H1 (cell line): ENCODE measurements at regions not wholly inside any gene's neighbourhood (a gene's known extent, or its start where the extent isn't known, plus 50 kb on each side); places are given as distances from the start of the nearest gene placed in this dataset.

Source experiments
- CTCF ChIA-PET: fragments of 300-600 bp; sonication (Branson Sonifier 250); formaldehyde crosslinking; loops from one replicate; lab custom pipeline; 2021; ENCODE audit not compliant: partially characterized antibody; lab: Charles Lee
- POLR2A ChIA-PET: fragments of 300-600 bp; sonication (Branson Sonifier 250); formaldehyde crosslinking; loops from one replicate; lab custom pipeline; 2021; ENCODE audit warnings: inconsistent platforms; ENCODE audit not compliant: partially characterized antibody; lab: Charles Lee
- DNase-seq, 2 experiments: peaks; one replicate each; pipeline versions ENCODE4 v3.0.0 to v3.0.0-alpha.2; 2010 to 2022; ENCODE audit warnings: low spot score in 2 of 2, low read depth in 1 of 2, mixed read lengths in 1 of 2
- FAIRE-seq: peaks from 2 replicates; lab custom pipeline; 2011; peaks lifted over from hg19 to GRCh38; lab: Jason Lieb, UNC
- H2AFZ ChIP-seq: 2 replicates; pipeline ENCODE4 v1.8.1; 2012; ENCODE audit warnings: low read length, inconsistent platforms
- H2AK5ac ChIP-seq: 2 replicates; pipeline ENCODE4 v1.6.1; 2013; ENCODE audit warnings: low read depth, low read length
- H2BK120ac ChIP-seq: replicated peaks from 2 replicates; pipeline ENCODE3; 2013; ENCODE audit warnings: low read depth, low read length, inconsistent platforms
- H2BK12ac ChIP-seq: 2 replicates; pipeline ENCODE4 v1.6.1; 2013; ENCODE audit warnings: low read depth, low read length
- H2BK15ac ChIP-seq: 2 replicates; pipeline ENCODE4 v1.6.1; 2013; ENCODE audit warnings: low read length
- H2BK20ac ChIP-seq: 2 replicates; pipeline ENCODE4 v1.6.1; 2013; ENCODE audit warnings: low read length
- H2BK5ac ChIP-seq: 2 replicates; pipeline ENCODE4 v1.6.1; 2013; ENCODE audit warnings: low read depth, low read length
- H3K14ac ChIP-seq: 2 replicates; pipeline ENCODE4 v1.6.1; 2013; ENCODE audit warnings: inconsistent platforms; ENCODE audit not compliant: insufficient read length
- H3K18ac ChIP-seq: 2 replicates; pipeline ENCODE4 v1.6.1; 2013; ENCODE audit warnings: low read length; ENCODE audit errors: extremely low read depth
- H3K23ac ChIP-seq: 2 replicates; pipeline ENCODE4 v1.6.1; 2013; ENCODE audit warnings: inconsistent platforms; ENCODE audit not compliant: insufficient read length
- H3K23me2 ChIP-seq: 2 replicates; pipeline ENCODE4 v1.6.1; 2013; ENCODE audit warnings: low read depth, low read length
- H3K27ac ChIP-seq: 2 replicates; pipeline ENCODE4 v1.6.1; 2011; ENCODE audit warnings: low read depth, low read length, inconsistent platforms
- H3K27me3 ChIP-seq, 4 experiments: replicated peaks in 1 of 4; 1 replicate in 1 of 4; 2 replicates in 3 of 4; pipeline versions ENCODE4 v1.6.1 to v1.8.1; 2011 to 2013; ENCODE audit warnings: low read length in 3 of 4, mild to moderate bottlenecking in 3 of 4, inconsistent platforms in 2 of 4, mixed read lengths in 2 of 4, moderate library complexity in 1 of 4; ENCODE audit not compliant: control insufficient read depth in 3 of 4, insufficient read depth in 3 of 4; ENCODE audit errors: extremely low read depth in 1 of 4
- H3K36me3 ChIP-seq, 4 experiments: 2 replicates each; pipeline versions ENCODE4 v1.6.1 to v1.8.1; 2011 to 2013; ENCODE audit warnings: mild to moderate bottlenecking in 4 of 4, low read length in 3 of 4, moderate library complexity in 2 of 4, control low read depth in 1 of 4, inconsistent platforms in 1 of 4; ENCODE audit not compliant: insufficient read depth in 4 of 4, control insufficient read depth in 2 of 4
- H3K4ac ChIP-seq: replicated peaks from 2 replicates; pipeline ENCODE3; 2013; ENCODE audit warnings: low read length, low read depth, mixed read lengths, inconsistent platforms; ENCODE audit not compliant: insufficient read length
- H3K4me1 ChIP-seq, 4 experiments: replicated peaks in 1 of 4; 1 replicate in 1 of 4; 2 replicates in 3 of 4; pipeline versions ENCODE4 v1.6.1 to v1.8.1; 2011 to 2013; ENCODE audit warnings: low read length in 3 of 4, inconsistent platforms in 2 of 4, mixed read lengths in 1 of 4; ENCODE audit not compliant: insufficient read depth in 4 of 4, control insufficient read depth in 3 of 4
- H3K4me2 ChIP-seq, 2 experiments: 2 replicates each; pipeline versions ENCODE4 v1.6.1 to v1.8.1; 2011 to 2013; ENCODE audit warnings: low read depth in 2 of 2, low read length in 2 of 2, control low read depth in 1 of 2, inconsistent platforms in 1 of 2, mild to moderate bottlenecking in 1 of 2; ENCODE audit not compliant: insufficient read depth in 1 of 2
- H3K4me3 ChIP-seq, 4 experiments: fragments of 200-600, 300-600 bp in 1 of 4; sonication (generic), shearing (Covaris generic), sonication (Bioruptor Twin) in 1 of 4; 2 replicates each; pipeline versions ENCODE4 v1.5.1 to v1.8.1; 2011 to 2016; ENCODE audit warnings: low read length in 4 of 4, low read depth in 3 of 4, control low read depth in 2 of 4, inconsistent platforms in 2 of 4, mild to moderate bottlenecking in 2 of 4, mixed read lengths in 1 of 4, moderate library complexity in 1 of 4; ENCODE audit not compliant: insufficient read depth in 2 of 4; ENCODE audit errors: extremely low read depth in 1 of 4
- H3K56ac ChIP-seq: replicated peaks from 2 replicates; pipeline ENCODE3; 2013; ENCODE audit warnings: low read depth, mild to moderate bottlenecking, mixed read lengths, low read length, inconsistent platforms; ENCODE audit not compliant: insufficient read length
- H3K79me1 ChIP-seq: 2 replicates; pipeline ENCODE4 v1.6.1; 2013; ENCODE audit warnings: low read depth, low read length, control low read depth
- H3K79me2 ChIP-seq, 2 experiments: 2 replicates each; pipeline versions ENCODE4 v1.6.1 to v1.8.1; 2012 to 2013; ENCODE audit warnings: low read length in 2 of 2, mild to moderate bottlenecking in 2 of 2, inconsistent platforms in 1 of 2; ENCODE audit not compliant: insufficient read depth in 2 of 2, control insufficient read depth in 1 of 2
- H3K9ac ChIP-seq, 4 experiments: replicated peaks in 1 of 4; 1 replicate in 1 of 4; 2 replicates in 3 of 4; pipeline versions ENCODE4 v1.6.1 to v1.8.1; 2011 to 2013; ENCODE audit warnings: low read depth in 3 of 4, low read length in 3 of 4, control low read depth in 2 of 4, mild to moderate bottlenecking in 2 of 4, moderate library complexity in 2 of 4, inconsistent platforms in 1 of 4; ENCODE audit errors: extremely low read depth in 1 of 4
- H3K9me3 ChIP-seq, 2 experiments: 2 replicates each; pipeline versions ENCODE4 v1.6.1 to v1.8.1; 2012 to 2013; ENCODE audit warnings: mild to moderate bottlenecking in 2 of 2, moderate library complexity in 2 of 2, control low read depth in 1 of 2, inconsistent platforms in 1 of 2, low read depth in 1 of 2, low read length in 1 of 2, mixed read lengths in 1 of 2; ENCODE audit not compliant: insufficient read depth in 2 of 2
- H4K20me1 ChIP-seq, 2 experiments: replicated peaks in 1 of 2; 2 replicates each; pipeline versions ENCODE3 to v1.8.1; 2011 to 2013; ENCODE audit warnings: inconsistent platforms in 2 of 2, low read length in 2 of 2, mild to moderate bottlenecking in 1 of 2; ENCODE audit not compliant: insufficient read depth in 2 of 2, control insufficient read depth in 1 of 2
- H4K5ac ChIP-seq: 2 replicates; pipeline ENCODE4 v1.6.1; 2013; ENCODE audit warnings: low read length, low read depth, mixed read lengths, inconsistent platforms; ENCODE audit not compliant: insufficient read length
- H4K8ac ChIP-seq: 2 replicates; pipeline ENCODE4 v1.8.0; 2013; ENCODE audit warnings: mild to moderate bottlenecking, moderate library complexity, low read length, inconsistent platforms; ENCODE audit not compliant: insufficient read depth; ENCODE audit errors: extremely low read depth
- H4K91ac ChIP-seq: replicated peaks from 2 replicates; pipeline ENCODE3; 2013; ENCODE audit warnings: low read length, mixed read lengths, inconsistent platforms; ENCODE audit not compliant: insufficient read length
- BCL11A ChIP-seq, 2 experiments: IDR thresholded peaks; one replicate each; pipeline ENCODE4 v1.6.1; 2011; ENCODE audit warnings: low read depth in 2 of 2, low read length in 2 of 2, mild to moderate bottlenecking in 2 of 2
- CHD1 ChIP-seq: IDR thresholded peaks from 2 replicates; pipeline ENCODE4 v1.6.1; 2012; ENCODE audit warnings: low read depth, low read length, improper control_type of control experiment
- JUN ChIP-seq: IDR thresholded peaks from 2 replicates; pipeline ENCODE4 v1.6.1; 2011; ENCODE audit warnings: low read depth, mild to moderate bottlenecking, improper control_type of control experiment, low read length
- NANOG ChIP-seq: IDR thresholded peaks from 2 replicates; pipeline ENCODE4 v1.6.1; 2011; ENCODE audit warnings: low read length, low read depth, mild to moderate bottlenecking, inconsistent platforms; ENCODE audit not compliant: insufficient read depth, poor library complexity, severe bottlenecking
- POLR2A ChIP-seq, 2 experiments: IDR thresholded peaks; 1 replicate in 1 of 2; 2 replicates in 1 of 2; pipeline ENCODE4 v1.6.1; 2011; ENCODE audit warnings: low read depth in 2 of 2, low read length in 2 of 2, mild to moderate bottlenecking in 2 of 2; ENCODE audit errors: control extremely low read depth in 1 of 2
- RNF2 ChIP-seq: fragments of 200-900, 300-1000 bp; sonication (generic); IDR thresholded peaks from 2 replicates; pipeline ENCODE4 v1.7.1; 2016; ENCODE audit warnings: borderline replicate concordance, low read depth, mild to moderate bottlenecking, antibody characterized with exemption, low read length; ENCODE audit not compliant: poor library complexity, severe bottlenecking; ENCODE audit errors: missing control alignments
- SIX5 ChIP-seq: IDR thresholded peaks from 2 replicates; pipeline ENCODE4 v1.6.1; 2011; ENCODE audit warnings: mild to moderate bottlenecking, low read depth, low read length
- SP1 ChIP-seq: IDR thresholded peaks from 2 replicates; pipeline ENCODE4 v1.6.1; 2011; ENCODE audit warnings: low read depth, low read length
- SUZ12 ChIP-seq: fragments of 200-600 bp; sonication (generic); IDR thresholded peaks from 2 replicates; pipeline ENCODE4 v1.6.1; 2012; ENCODE audit warnings: mild to moderate bottlenecking, inconsistent platforms, low read length, moderate library complexity, mixed read lengths
- TAF7 ChIP-seq: optimal IDR thresholded peaks from 2 replicates; pipeline ENCODE3; 2011; ENCODE audit warnings: low read depth, mild to moderate bottlenecking, inconsistent platforms, low read length, moderate library complexity, borderline replicate concordance
- YY1 ChIP-seq: IDR thresholded peaks from 2 replicates; pipeline ENCODE4 v1.6.1; 2011; ENCODE audit warnings: low read depth, mild to moderate bottlenecking, low read length
- WGBS, 2 experiments: shearing (Covaris generic) in 1 of 2; methylation state at CpG; one replicate each; pipeline versions ENCODE4 v1.1.6 to v1.1.7; 2013 to 2015; ENCODE audit warnings: low lambda C conversion rate in 2 of 2, mixed read lengths in 2 of 2, inconsistent platforms in 1 of 2, low coverage in 1 of 2, missing lambda C conversion rate in 1 of 2; ENCODE audit not compliant: insufficient replicate concordance in 2 of 2, insufficient coverage in 1 of 2, insufficient read length in 1 of 2; ENCODE audit errors: extremely low coverage in 1 of 2, missing lambda C conversion rate in 1 of 2; 5-methylcytosine and 5-hydroxymethylcytosine counted together

DNA sequence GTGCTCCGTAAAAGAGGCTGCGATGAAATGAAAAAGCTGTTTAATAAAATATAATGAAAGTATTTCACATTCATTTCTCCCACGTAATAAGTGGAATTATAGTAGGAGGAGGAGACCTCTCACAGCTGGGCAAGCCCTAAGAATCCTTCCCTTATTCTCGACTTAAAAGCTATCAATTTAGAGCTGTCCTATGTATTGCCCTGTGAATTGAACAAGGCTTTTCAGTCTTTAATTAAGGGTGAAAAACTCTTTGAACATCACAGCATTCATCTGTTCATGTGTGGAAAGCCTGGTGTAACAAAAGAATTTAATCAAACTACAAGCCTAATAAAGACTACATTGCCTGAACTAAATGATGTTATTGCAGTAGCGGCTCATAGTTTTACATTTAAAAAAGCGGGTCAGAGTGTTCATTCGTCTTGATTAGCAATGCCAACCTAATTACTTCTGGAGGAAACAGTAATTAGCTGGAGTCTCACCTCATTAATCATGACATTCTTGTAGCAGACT, 142.0 kb downstream of the ETNK1 start:
- ChIA-PET CTCF (no interaction called here), POLR2A (no interaction called here)
- no peaks in the 10 kb centered on the region for H3K27me3 ChIP-seq
- no peak overlapping the region for H2BK15ac ChIP-seq
- H2BK12ac ChIP-seq = no peak overlapping the region
- no peak overlapping the region for H3K4ac ChIP-seq
- no peak overlapping the region for H3K9ac ChIP-seq
- H2BK120ac ChIP-seq = no peak overlapping the region
- no peak overlapping the region for H4K8ac ChIP-seq
- no peaks in the 10 kb centered on the region for H3K79me1 ChIP-seq
- no peak overlapping the region for H2BK20ac ChIP-seq
- no peak for DNase-seq
- H3K4me3 ChIP-seq = no peak overlapping the region
- no peak for FAIRE-seq
- H3K23me2 ChIP-seq = no peaks in the 10 kb centered on the region
- no peak overlapping the region for H2AK5ac ChIP-seq
- H3K23ac ChIP-seq = no peak overlapping the region
- H3K14ac ChIP-seq = no peak overlapping the region
- no peak overlapping the region for H3K27ac ChIP-seq
- no peaks in the 10 kb centered on the region for H3K9me3 ChIP-seq
- TF ChIP-seq CHD1 = no peak
- TF ChIP-seq YY1 = no peak
- TF ChIP-seq TAF7 = no peak
- TF ChIP-seq NANOG = no peak
- TF ChIP-seq BCL11A (IDR thresholded peaks at IDR 0.05; ENCODE audit: low read depth in 2 of 2, low read length in 2 of 2) = no peak
- no peak for TF ChIP-seq RNF2
- TF ChIP-seq JUN = no peak
- no peak for TF ChIP-seq SIX5
- no peak for TF ChIP-seq POLR2A (IDR thresholded peaks at IDR 0.05; ENCODE audit: control extremely low read depth in 1 of 2, low read depth in 2 of 2, low read length in 2 of 2)
- TF ChIP-seq SP1 = no peak
- no peak for TF ChIP-seq SUZ12
- no peak overlapping the region for H2AFZ ChIP-seq
- no peak overlapping the region for H3K4me2 ChIP-seq
- no peak overlapping the region for H4K5ac ChIP-seq
- no peaks in the 10 kb centered on the region for H3K79me2 ChIP-seq
- WGBS, 2 experiments = 92% methylated on average over 7 of the region's 7 CpGs; no CpG with 5 or more reads in 1 of the 2 experiments
- no peak overlapping the region for H3K18ac ChIP-seq
- H3K4me1 ChIP-seq = no peaks in the 10 kb centered on the region
- no peak overlapping the region for H3K56ac ChIP-seq
- H4K20me1 ChIP-seq = no peaks in the 10 kb centered on the region
- H3K36me3 ChIP-seq = no peaks in the 10 kb centered on the region
- H4K91ac ChIP-seq = no peak overlapping the region
- H2BK5ac ChIP-seq = no peak overlapping the region
